Right lobe of liver (tissue), 6 donors: ENCODE measurements at regions not wholly inside any gene's neighbourhood (a gene's known extent, or its start where the extent isn't known, plus 50 kb on each side); places are given as distances from the start of the nearest gene placed in this dataset.

Experiments used
- ATAC-seq, 4 donors: fragments of 200-7000 bp; cut with Tn5 transposase; one replicate each; pipeline ENCODE4 v1.9.1; 2020; ENCODE audit warnings: mild to moderate bottlenecking in 4 of 4, moderate library complexity in 4 of 4
- DNase-seq, 3 donors: peaks; one replicate each; pipeline ENCODE4 v3.0.0-alpha.2; 2020
- H3K27ac ChIP-seq, 3 donors: fragments of 200-600 bp; one replicate each; pipeline ENCODE4 v1.8.0; 2022
- H3K27me3 ChIP-seq, 2 donors: fragments of 200-600 bp; one replicate each; pipeline ENCODE4 v1.8.0; 2022
- H3K36me3 ChIP-seq, 4 donors: fragments of 200-600 bp; sonication (generic) in 1 of 4; one replicate each; pipeline versions ENCODE4 v1.5.1 to v1.8.0; 2017 to 2022; ENCODE audit warnings: control low read depth in 1 of 4
- H3K4me1 ChIP-seq, 4 donors: fragments of 200-600 bp; sonication (generic) in 1 of 4; one replicate each; pipeline versions ENCODE4 v1.5.1 to v1.8.0; 2017 to 2022; ENCODE audit warnings: control low read depth in 1 of 4
- H3K4me3 ChIP-seq, 3 donors: fragments of 200-600 bp; one replicate each; pipeline ENCODE4 v1.8.0; 2022
- H3K9me3 ChIP-seq, 4 donors: fragments of 200-600 bp; sonication (generic) in 1 of 4; one replicate each; pipeline versions ENCODE4 v1.5.1 to v1.8.0; 2017 to 2022; ENCODE audit warnings: control low read depth in 1 of 4
- POLR2A ChIP-seq: fragments of 450-650 bp; IDR thresholded peaks from one replicate; pipeline ENCODE4 v1.6.1; 2017; ENCODE audit warnings: antibody characterized with exemption, mild to moderate bottlenecking
- WGBS: methylation state at CpG from one replicate; pipeline ENCODE4 v1.1.6; 2018; ENCODE audit warnings: low coverage, low lambda C conversion rate; ENCODE audit not compliant: insufficient coverage; ENCODE audit errors: missing lambda C conversion rate; 5-methylcytosine and 5-hydroxymethylcytosine counted together
- intact Hi-C, 2 donors: fragments of 100-400 bp; cut with DNase I; formaldehyde crosslinking; loops; one replicate each; pipeline versions ENCODE4 v1.11.2 to v1.14.1; 2022
- TF ChIP-seq, protein P1 (sequence below), 4 donors: fragments of 200-600 bp in 3 of 4; fragments of 450-650 bp in 1 of 4; IDR thresholded peaks; one replicate each; pipeline versions ENCODE4 v1.5.1 to v1.8.0; 2016 to 2022; ENCODE audit warnings: antibody characterized with exemption in 4 of 4, mild to moderate bottlenecking in 2 of 4
- donor health status: DM: no; HTN: yes; CAD: no.
- donor health status: DM: no; HTN: no; CAD: no.
- donor health status: DM: no; HTN: no; CAD: no.
- donor health status: DM: no; HTN: yes; CAD: no.
- donor health status: DM: no; HTN: yes; CAD: no.

DNA sequence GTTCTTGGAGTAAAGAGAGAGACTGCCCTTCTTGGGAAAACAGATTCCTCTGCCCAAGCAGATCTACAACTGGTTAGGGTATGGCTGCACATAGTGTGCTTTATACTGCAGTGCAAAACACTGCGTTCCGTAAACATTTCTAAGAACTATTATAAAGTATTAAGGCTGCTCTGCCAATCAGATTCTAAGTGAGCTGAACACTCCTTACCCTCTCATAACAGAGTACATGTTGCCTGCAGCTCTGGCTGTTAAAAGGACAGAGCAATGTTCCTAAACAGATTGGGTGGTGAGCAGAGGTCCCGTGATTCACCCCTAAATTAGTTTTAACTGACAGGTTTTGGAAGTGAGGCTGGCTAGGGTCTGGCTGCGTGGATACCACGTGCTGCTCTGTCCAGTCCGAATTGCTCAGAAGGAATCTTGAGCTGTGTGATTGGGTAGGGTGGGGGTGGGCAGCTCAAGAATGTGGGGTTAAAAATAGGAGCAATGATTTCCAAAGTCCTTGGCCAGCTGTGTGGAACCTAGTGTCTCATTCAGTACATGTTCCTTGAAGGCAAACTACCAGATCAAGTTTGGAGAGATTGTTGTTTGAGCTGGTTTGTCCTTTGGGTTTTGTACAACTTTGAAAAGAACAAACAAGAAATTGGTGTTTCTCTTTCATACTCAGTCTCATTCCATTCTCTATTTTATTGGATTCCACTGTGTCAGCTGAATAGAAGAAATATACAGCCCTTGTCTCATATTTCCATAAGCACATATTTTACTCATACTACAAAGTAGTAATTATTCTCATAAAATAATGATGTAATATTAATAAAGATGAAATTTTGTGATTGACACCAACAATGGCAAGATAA is 497.6 kb upstream of the CD180 start:
- H3K27ac ChIP-seq: no peak overlapping the region
- no peak for DNase-seq
- H3K9me3 ChIP-seq: no peaks in the 10 kb centered on the region
- intact Hi-C loops: no loop called here
- no peaks in the 10 kb centered on the region for H3K4me1 ChIP-seq
- H3K4me3 ChIP-seq: no peak overlapping the region
- no peaks in the 10 kb centered on the region for H3K27me3 ChIP-seq
- no peak for TF ChIP-seq POLR2A
- TF ChIP-seq, protein P1, sequence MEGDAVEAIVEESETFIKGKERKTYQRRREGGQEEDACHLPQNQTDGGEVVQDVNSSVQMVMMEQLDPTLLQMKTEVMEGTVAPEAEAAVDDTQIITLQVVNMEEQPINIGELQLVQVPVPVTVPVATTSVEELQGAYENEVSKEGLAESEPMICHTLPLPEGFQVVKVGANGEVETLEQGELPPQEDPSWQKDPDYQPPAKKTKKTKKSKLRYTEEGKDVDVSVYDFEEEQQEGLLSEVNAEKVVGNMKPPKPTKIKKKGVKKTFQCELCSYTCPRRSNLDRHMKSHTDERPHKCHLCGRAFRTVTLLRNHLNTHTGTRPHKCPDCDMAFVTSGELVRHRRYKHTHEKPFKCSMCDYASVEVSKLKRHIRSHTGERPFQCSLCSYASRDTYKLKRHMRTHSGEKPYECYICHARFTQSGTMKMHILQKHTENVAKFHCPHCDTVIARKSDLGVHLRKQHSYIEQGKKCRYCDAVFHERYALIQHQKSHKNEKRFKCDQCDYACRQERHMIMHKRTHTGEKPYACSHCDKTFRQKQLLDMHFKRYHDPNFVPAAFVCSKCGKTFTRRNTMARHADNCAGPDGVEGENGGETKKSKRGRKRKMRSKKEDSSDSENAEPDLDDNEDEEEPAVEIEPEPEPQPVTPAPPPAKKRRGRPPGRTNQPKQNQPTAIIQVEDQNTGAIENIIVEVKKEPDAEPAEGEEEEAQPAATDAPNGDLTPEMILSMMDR (IDR thresholded peaks at IDR 0.05): no peak
- WGBS: 74% methylated on average over 6 of the region's 6 CpGs
- H3K36me3 ChIP-seq: no peaks in the 10 kb centered on the region
- peak in 3 of 4 donors; percentile 28 to 63 (median 51) for ATAC-seq

DNA sequence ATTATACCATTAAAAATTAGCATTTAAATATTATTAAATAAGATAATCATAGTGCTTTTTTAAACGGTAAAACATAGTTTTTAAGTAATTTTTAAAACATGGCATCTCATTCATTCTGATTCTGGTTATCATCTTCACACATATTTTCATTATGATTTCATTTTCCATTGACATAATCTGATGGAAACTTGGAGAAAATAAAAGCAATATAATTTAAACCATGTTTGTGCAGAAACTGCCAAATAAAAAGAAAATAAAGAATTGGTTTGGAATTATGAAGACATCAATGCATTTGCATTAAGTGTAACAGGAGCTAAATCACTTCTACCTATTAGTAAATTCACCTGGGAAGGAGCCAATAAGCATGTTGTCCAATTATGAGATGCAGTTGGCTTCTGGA is 490.1 kb upstream of the CD180 start:
- Histone ChIP-seq H3K27ac (no peak overlapping the region), H3K4me3 (no peak overlapping the region), H3K36me3 (no peaks in the 10 kb centered on the region), H3K27me3 (no peaks in the 10 kb centered on the region), H3K4me1 (no peaks in the 10 kb centered on the region), H3K9me3 (no peaks in the 10 kb centered on the region)
- ATAC-seq: no peak
- 74% methylated on average over 1 of the region's 1 CpG for WGBS
- TF ChIP-seq POLR2A: no peak
- TF ChIP-seq, protein P1 (IDR thresholded peaks at IDR 0.05): no peak
- no peak for DNase-seq
- intact Hi-C loops: no loop called here

DNA sequence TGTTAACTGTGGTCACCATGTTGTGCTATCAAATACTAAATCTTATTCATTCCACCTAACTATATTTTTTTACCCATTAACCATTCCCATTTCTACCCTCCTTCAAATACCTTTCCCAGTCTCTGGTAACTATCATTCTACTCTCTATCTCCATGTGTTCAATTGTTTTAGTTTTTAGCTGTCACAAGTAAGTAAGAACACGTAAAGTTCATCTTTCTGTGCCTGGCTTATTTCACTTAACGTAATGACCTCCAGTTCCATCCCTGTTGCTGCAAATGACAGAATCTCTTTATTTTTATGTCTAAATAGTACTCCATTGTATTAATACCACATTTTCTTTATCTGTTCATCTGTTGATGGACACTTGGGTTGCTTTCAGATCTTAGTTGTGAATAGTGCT is 485.1 kb upstream of the CD180 start:
- Histone ChIP-seq H3K4me1 (no peaks in the 10 kb centered on the region), H3K9me3 (no peaks in the 10 kb centered on the region), H3K36me3 (no peaks in the 10 kb centered on the region), H3K27ac (no peak overlapping the region), H3K27me3 (no peaks in the 10 kb centered on the region), H3K4me3 (no peak overlapping the region)
- intact Hi-C loops: no loop called here
- TF ChIP-seq POLR2A: no peak
- TF ChIP-seq, protein P1 (IDR thresholded peaks at IDR 0.05): no peak
- ATAC-seq: no peak
- WGBS: 96% methylated on average over 2 of the region's 2 CpGs
- no peak for DNase-seq

DNA sequence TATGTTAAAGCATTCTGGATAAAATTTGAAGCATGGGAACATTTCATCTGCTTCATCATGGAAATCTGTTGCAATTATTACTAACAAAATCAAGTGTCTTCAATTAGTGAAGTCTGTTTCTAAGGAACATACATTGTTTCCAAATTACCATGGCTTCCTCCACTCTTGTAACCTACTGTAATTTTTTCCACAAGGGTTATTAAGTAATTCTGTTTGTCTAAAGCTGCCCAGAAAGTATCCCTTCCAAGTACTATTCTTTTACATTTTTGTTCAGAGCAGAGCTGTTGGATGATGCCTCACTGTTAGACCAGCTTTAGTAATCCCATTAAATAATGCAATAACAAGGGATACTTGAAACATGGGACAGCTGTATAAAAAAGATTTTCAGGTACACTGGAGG is 483.5 kb upstream of the CD180 start:
- ATAC-seq (no peak), DNase-seq (no peak)
- Histone ChIP-seq H3K4me3 (no peak overlapping the region), H3K36me3 (no peaks in the 10 kb centered on the region), H3K9me3 (no peaks in the 10 kb centered on the region), H3K27ac (no peak overlapping the region), H3K4me1 (no peaks in the 10 kb centered on the region), H3K27me3 (no peaks in the 10 kb centered on the region)
- TF ChIP-seq, protein P1 (IDR thresholded peaks at IDR 0.05): no peak
- intact Hi-C loops: no loop called here
